HepG2 (cell line): ENCODE measurements at regions not wholly inside any gene's neighbourhood (a gene's known extent, or its start where the extent isn't known, plus 50 kb on each side); places are given as distances from the start of the nearest gene placed in this dataset.

Experiments
- ATAC-seq: fragments of 200-7000 bp; cut with Tn5 transposase; 3 replicates; pipeline ENCODE4 v1.9.1; 2020; ENCODE audit warnings: mild to moderate bottlenecking, moderate library complexity
- BruUV-seq: library from RNA; stranded (reverse); fragments of 400-500 nt; replicated peaks from 2 replicates; lab custom pipeline; 2021; lab: Mats Ljungman, UMichigan
- CTCF ChIA-PET: fragments of 300-600 bp; formaldehyde crosslinking; extraction: SDS; loops from one replicate; lab custom pipeline; 2021; ENCODE audit warnings: low total read pairs, inconsistent platforms, low intra/inter-chr PET ratio; lab: Yijun Ruan, JAX
- POLR2A ChIA-PET: fragments of 350-600 bp; sonication (Branson Sonifier 250); formaldehyde crosslinking; loops from one replicate; lab custom pipeline; 2020; ENCODE audit warnings: antibody characterized with exemption, inconsistent platforms; lab: Yijun Ruan, JAX
- DNase-seq: peaks from one replicate; pipeline ENCODE4 v3.0.0-alpha.2; 2015; ENCODE audit warnings: low spot score
- FAIRE-seq: peaks from 3 replicates; lab custom pipeline; 2011; peaks lifted over from hg19 to GRCh38; lab: Jason Lieb, UNC
- H2AFZ ChIP-seq: one replicate; pipeline ENCODE4 v1.6.1; 2011; ENCODE audit warnings: low read length, inconsistent platforms
- H3K27ac ChIP-seq: fragments of 300-600 bp; 3 replicates; pipeline ENCODE4 v1.8.0; 2011; ENCODE audit warnings: mixed run types, mild to moderate bottlenecking, mixed read lengths, low read length, inconsistent platforms; ENCODE audit not compliant: insufficient read depth; ENCODE audit errors: extremely low read length
- H3K27me3 ChIP-seq, 2 experiments: fragments of 200-600 bp in 1 of 2; 2 replicates in 1 of 2; 3 replicates in 1 of 2; pipeline versions ENCODE4 v1.6.0 to v1.8.0; 2011; ENCODE audit warnings: low read length in 2 of 2, mild to moderate bottlenecking in 2 of 2, moderate library complexity in 2 of 2, inconsistent platforms in 1 of 2; ENCODE audit not compliant: insufficient read depth in 2 of 2, control insufficient read depth in 1 of 2
- H3K36me3 ChIP-seq, 2 experiments: fragments of 200-600 bp in 1 of 2; replicated peaks in 1 of 2; 2 replicates in 1 of 2; 3 replicates in 1 of 2; pipeline versions ENCODE4 v1.5.1 to v1.8.0; 2011; ENCODE audit warnings: low read length in 2 of 2, inconsistent platforms in 1 of 2; ENCODE audit not compliant: insufficient read depth in 2 of 2, control insufficient read depth in 1 of 2
- H3K4me1 ChIP-seq: 2 replicates; pipeline ENCODE4 v1.5.1; 2012; ENCODE audit warnings: low read length, inconsistent platforms; ENCODE audit not compliant: insufficient read depth
- H3K4me2 ChIP-seq: 2 replicates; pipeline ENCODE4 v1.6.0; 2011; ENCODE audit warnings: low read depth, low read length, inconsistent platforms
- H3K4me3 ChIP-seq, 3 experiments: fragments of 200-600 bp in 1 of 3; sonication (generic), shearing (Covaris generic) in 1 of 3; replicated peaks in 1 of 3; 2 replicates each; pipeline ENCODE4 v1.5.1; 2011 to 2016; ENCODE audit warnings: low read length in 3 of 3, inconsistent platforms in 2 of 3, low read depth in 2 of 3, mild to moderate bottlenecking in 2 of 3, control low read depth in 1 of 3, mixed read lengths in 1 of 3; ENCODE audit not compliant: insufficient read depth in 1 of 3
- H3K79me2 ChIP-seq: one replicate; pipeline ENCODE4 v1.6.1; 2011; ENCODE audit warnings: low read length, inconsistent platforms; ENCODE audit not compliant: insufficient read depth
- H3K9ac ChIP-seq: 2 replicates; pipeline ENCODE4 v1.6.0; 2011; ENCODE audit warnings: mild to moderate bottlenecking, low read depth, low read length, inconsistent platforms; ENCODE audit not compliant: insufficient read depth
- H3K9me3 ChIP-seq: 2 replicates; pipeline ENCODE4 v1.5.1; 2012; ENCODE audit warnings: mild to moderate bottlenecking, low read length
- H4K20me1 ChIP-seq: 2 replicates; pipeline ENCODE4 v1.6.0; 2011; ENCODE audit warnings: inconsistent platforms, mild to moderate bottlenecking, low read length, moderate library complexity; ENCODE audit not compliant: insufficient read depth
- PAX8 ChIP-seq: sonication (generic); formaldehyde crosslinking; IDR thresholded peaks from 2 replicates; pipeline ENCODE4 v1.8.0; 2022; ENCODE audit warnings: mild to moderate bottlenecking, missing genetic modification reagents, borderline replicate concordance
- RBAK ChIP-seq: sonication (generic); formaldehyde crosslinking; IDR thresholded peaks from 2 replicates; pipeline ENCODE4 v1.5.1; 2020; ENCODE audit warnings: mild to moderate bottlenecking, missing genetic modification reagents
- RNF2 ChIP-seq: fragments of 450-650 bp; conservative IDR thresholded peaks from 2 replicates; pipeline ENCODE4 v1.6.1; 2016; ENCODE audit warnings: low read depth
- SAFB2 ChIP-seq: sonication (generic); formaldehyde crosslinking; IDR thresholded peaks from 2 replicates; pipeline ENCODE4 v1.5.1; 2020; ENCODE audit warnings: missing genetic modification reagents, low read depth, mild to moderate bottlenecking, borderline replicate concordance
- ZBED4 ChIP-seq: sonication (generic); formaldehyde crosslinking; IDR thresholded peaks from 2 replicates; pipeline ENCODE4 v1.4.0; 2020; ENCODE audit warnings: missing genetic modification reagents, borderline replicate concordance
- ZBTB2 ChIP-seq: sonication (generic); formaldehyde crosslinking; IDR thresholded peaks from 2 replicates; pipeline ENCODE4 v1.8.0; 2022; ENCODE audit warnings: low read depth, missing genetic modification reagents
- ZNF281 ChIP-seq: sonication (generic); formaldehyde crosslinking; IDR thresholded peaks from 2 replicates; pipeline ENCODE4 v1.4.0; 2020; ENCODE audit warnings: missing genetic modification reagents, borderline replicate concordance
- ZNF382 ChIP-seq: sonication (generic); formaldehyde crosslinking; IDR thresholded peaks from 2 replicates; pipeline ENCODE4 v1.5.0; 2020; ENCODE audit warnings: missing genetic modification reagents, mild to moderate bottlenecking, borderline replicate concordance
- ZNF670 ChIP-seq: sonication (generic); formaldehyde crosslinking; IDR thresholded peaks from 2 replicates; pipeline ENCODE4 v1.8.0; 2022; ENCODE audit warnings: mild to moderate bottlenecking, missing genetic modification reagents, borderline replicate concordance
- ZNF841 ChIP-seq: sonication (generic); formaldehyde crosslinking; IDR thresholded peaks from 2 replicates; pipeline ENCODE4 v1.8.1; 2023; ENCODE audit warnings: missing genetic modification reagents, borderline replicate concordance
- WGBS: methylation state at CpG from one replicate; pipeline ENCODE4 v1.1.6; 2017; ENCODE audit warnings: low lambda C conversion rate; 5-methylcytosine and 5-hydroxymethylcytosine counted together
- in situ Hi-C: cut with HindIII; loops from 2 replicates; pipeline ENCODE4 v1.10.0; 2017; ENCODE audit warnings: low pct_unique_long_range_greater_than_20kb; ENCODE audit not compliant: extremely low pct_ligation_motif_present
- intact Hi-C: fragments of 100-400 bp; cut with micrococcal nuclease; formaldehyde crosslinking; loops from one replicate; pipeline ENCODE4 v1.10.0; 2022; ENCODE audit not compliant: unreplicated experiment

GRCh38 chr20:52071136-52071535, 120.4 kb downstream of the ZFP64 start:
- H3K27ac ChIP-seq = no peak overlapping the region
- TF ChIP-seq RBAK (CRISPR knock-in tag) (peak; percentile 91; the same call in 1 of the 2 replicates), ZBTB2 (CRISPR knock-in tag) (no peak)
- ChIA-PET CTCF (no interaction called here), POLR2A (no interaction called here)
- intact Hi-C loops (no loop called here), in situ Hi-C loops (no loop called here)
- no peak overlapping the region for H3K9ac ChIP-seq
- no peaks in the 10 kb centered on the region for H3K4me1 ChIP-seq
- no peaks in the 10 kb centered on the region for H3K79me2 ChIP-seq
- H3K4me2 ChIP-seq = no peak overlapping the region
- BruUV-seq = no TSS peak
- no peak overlapping the region for H3K4me3 ChIP-seq
- no peaks in the 10 kb centered on the region for H4K20me1 ChIP-seq
- no peaks in the 10 kb centered on the region for H3K9me3 ChIP-seq
- no peak for DNase-seq
- H3K27me3 ChIP-seq = no peaks in the 10 kb centered on the region
- no peak for ATAC-seq
- 79% methylated on average over 2 of the region's 2 CpGs for WGBS
- no peak overlapping the region for H2AFZ ChIP-seq
- H3K36me3 ChIP-seq = no peaks in the 10 kb centered on the region
- FAIRE-seq = no peak

- peaks cover 9% of the 10 kb centered on the region; the same call in 1 of the 2 replicates for H3K4me1 ChIP-seq
- in situ Hi-C loops (no loop called here), intact Hi-C loops (loop anchor here (5.0 kb wide), 1 partner anchor 63 kb away; no protein-coding TSS in a partner anchor)
- FAIRE-seq (no peak), ATAC-seq (no peak), DNase-seq (no peak)
- ChIA-PET POLR2A (no interaction called here), CTCF (no interaction called here)
- H3K4me2 ChIP-seq = no peak overlapping the region
- H2AFZ ChIP-seq = no peak overlapping the region
- H4K20me1 ChIP-seq = no peaks in the 10 kb centered on the region
- 84% methylated on average over 1 of the region's 1 CpG for WGBS
- H3K9me3 ChIP-seq = no peaks in the 10 kb centered on the region
- no peaks in the 10 kb centered on the region for H3K79me2 ChIP-seq
- no peak overlapping the region for H3K9ac ChIP-seq
- no peak overlapping the region for H3K4me3 ChIP-seq
- H3K36me3 ChIP-seq = no peaks in the 10 kb centered on the region
- no TSS peak for BruUV-seq
- H3K27ac ChIP-seq = no peak overlapping the region
- H3K27me3 ChIP-seq = no peaks in the 10 kb centered on the region
- TF ChIP-seq ZNF670 (no peak), SAFB2 (CRISPR knock-in tag) (no peak), ZBED4 (CRISPR knock-in tag) (no peak), ZNF841 (CRISPR knock-in tag) (no peak), RNF2 (no peak), ZNF281 (CRISPR knock-in tag) (no peak), PAX8 (no peak), ZNF382 (CRISPR knock-in tag) (no peak)
Observed at GRCh38 chr20:52064931-52065330, 126.6 kb downstream of the ZFP64 start.
